GM23338 (cell line): ENCODE measurements at regions not wholly inside any gene's neighbourhood (a gene's known extent, or its start where the extent isn't known, plus 50 kb on each side); places are given as distances from the start of the nearest gene placed in this dataset.

Experiments
- ATAC-seq: fragments of 200-7000 bp; cut with Tn5 transposase; 3 replicates; pipeline ENCODE4 v1.9.1; 2020
- DNase-seq: peaks from one replicate; pipeline ENCODE4 v3.0.0-alpha.2; 2015; ENCODE audit warnings: low spot score
- H2AFZ ChIP-seq: fragments of 200-600 bp; sonication (generic); 2 replicates; pipeline ENCODE4 v1.8.0; 2016; ENCODE audit warnings: antibody characterized with exemption, mild to moderate bottlenecking, moderate library complexity
- H3F3A ChIP-seq: fragments of 200-600 bp; sonication (generic); replicated peaks from 2 replicates; pipeline ENCODE4 v1.8.0; 2017; ENCODE audit warnings: antibody characterized with exemption, mixed run types, low read depth
- H3K27ac ChIP-seq: fragments of 200-600 bp; sonication (generic); 2 replicates; pipeline ENCODE4 v1.6.1; 2016; ENCODE audit warnings: low read depth
- H3K27me3 ChIP-seq: fragments of 200-600 bp; sonication (generic); 2 replicates; pipeline ENCODE4 v1.8.0; 2016; ENCODE audit warnings: mild to moderate bottlenecking, mixed run types, moderate library complexity; ENCODE audit not compliant: insufficient read depth
- H3K36me3 ChIP-seq: fragments of 200-600 bp; sonication (generic); 2 replicates; pipeline ENCODE4 v1.8.0; 2016; ENCODE audit warnings: mild to moderate bottlenecking; ENCODE audit not compliant: insufficient read depth
- H3K4me1 ChIP-seq: fragments of 200-600 bp; sonication (generic); 2 replicates; pipeline ENCODE4 v1.8.0; 2016; ENCODE audit warnings: mild to moderate bottlenecking, moderate library complexity; ENCODE audit not compliant: insufficient read depth
- H3K4me2 ChIP-seq: fragments of 200-600 bp; sonication (generic); 2 replicates; pipeline ENCODE4 v1.7.1; 2017; ENCODE audit warnings: mixed run types
- H3K4me3 ChIP-seq: fragments of 200-600 bp; sonication (generic); 2 replicates; pipeline ENCODE4 v1.6.1; 2016; ENCODE audit warnings: mixed run types
- H3K79me2 ChIP-seq: fragments of 200-600 bp; sonication (generic); replicated peaks from 2 replicates; pipeline ENCODE4 v1.8.0; 2017; ENCODE audit warnings: mild to moderate bottlenecking; ENCODE audit not compliant: insufficient read depth
- H3K9me2 ChIP-seq: fragments of 200-600 bp; sonication (generic); 2 replicates; pipeline ENCODE4 v1.8.0; 2017; ENCODE audit not compliant: insufficient read depth
- H4K20me1 ChIP-seq: fragments of 200-600 bp; sonication (generic); replicated peaks from 2 replicates; pipeline ENCODE4 v1.8.0; 2017; ENCODE audit warnings: mild to moderate bottlenecking; ENCODE audit not compliant: insufficient read depth
- H3K27ac Mint-ChIP-seq: 2 replicates; pipeline ENCODE4 v1.8.0; 2020; ENCODE audit warnings: inconsistent platforms, mild to moderate bottlenecking, moderate library complexity, mixed read lengths
- H3K27me3 Mint-ChIP-seq: 3 replicates; pipeline ENCODE4 v1.8.0; 2022; ENCODE audit warnings: low read depth, mild to moderate bottlenecking, moderate library complexity, mixed read lengths, inconsistent platforms; ENCODE audit not compliant: insufficient read depth, poor library complexity
- H3K36me3 Mint-ChIP-seq: 3 replicates; pipeline ENCODE4 v1.8.0; 2021; ENCODE audit warnings: low read depth, mild to moderate bottlenecking, inconsistent platforms, moderate library complexity, mixed read lengths
- H3K4me1 Mint-ChIP-seq: 3 replicates; pipeline ENCODE4 v1.8.0; 2020; ENCODE audit warnings: mild to moderate bottlenecking, inconsistent platforms, mixed read lengths
- H3K4me3 Mint-ChIP-seq: 3 replicates; pipeline ENCODE4 v1.8.0; 2021; ENCODE audit warnings: moderate library complexity, mild to moderate bottlenecking, inconsistent platforms, mixed read lengths
- H3K9me3 Mint-ChIP-seq: 3 replicates; pipeline ENCODE4 v1.8.0; 2020; ENCODE audit warnings: moderate library complexity, mild to moderate bottlenecking, inconsistent platforms, mixed read lengths
- CREB1 ChIP-seq: fragments of 250-450 bp; sonication (Bioruptor Pico); IDR thresholded peaks from 2 replicates; pipeline ENCODE4 v1.5.0; 2020; ENCODE audit warnings: low read depth, mild to moderate bottlenecking, moderate library complexity
- CTCF ChIP-seq, 2 experiments: fragments of 200-600 bp in 1 of 2; sonication (generic) in 1 of 2; conservative IDR thresholded peaks; 2 replicates each; pipeline versions ENCODE4 v1.5.1 to v1.6.1; 2016 to 2017; ENCODE audit warnings: antibody characterized with exemption in 2 of 2, low read depth in 2 of 2, mild to moderate bottlenecking in 2 of 2, moderate library complexity in 1 of 2
- ETS1 ChIP-seq: IDR thresholded peaks from 2 replicates; pipeline ENCODE4 v1.6.1; 2016; ENCODE audit warnings: antibody characterized with exemption
- EZH2phosphoT487 ChIP-seq: fragments of 200-600 bp; sonication (generic); IDR thresholded peaks from one replicate; pipeline ENCODE4 v1.8.1; 2018; ENCODE audit warnings: antibody characterized with exemption; ENCODE audit not compliant: unreplicated experiment
- JUNB ChIP-seq: IDR thresholded peaks from one replicate; pipeline ENCODE4 v1.6.1; 2016; ENCODE audit warnings: antibody characterized with exemption; ENCODE audit not compliant: unreplicated experiment
- NANOG ChIP-seq: IDR thresholded peaks from 2 replicates; pipeline ENCODE4 v1.6.1; 2016; ENCODE audit warnings: antibody characterized with exemption, borderline replicate concordance
- STAT1 ChIP-seq: IDR thresholded peaks from one replicate; pipeline ENCODE4 v1.6.1; 2016; ENCODE audit warnings: antibody characterized with exemption; ENCODE audit not compliant: unreplicated experiment
- ZNF114 ChIP-seq: fragments of 250-450 bp; sonication (Bioruptor Pico); IDR thresholded peaks from 2 replicates; pipeline ENCODE4 v1.5.0; 2020; ENCODE audit warnings: mild to moderate bottlenecking, moderate library complexity
- ZNF331 ChIP-seq: fragments of 250-450 bp; sonication (Bioruptor Pico); IDR thresholded peaks from 2 replicates; pipeline ENCODE4 v1.5.0; 2020; ENCODE audit warnings: low read depth, mild to moderate bottlenecking, moderate library complexity
- TF ChIP-seq, protein P1 (sequence below): IDR thresholded peaks from one replicate; pipeline ENCODE4 v1.6.1; 2018; ENCODE audit warnings: antibody characterized with exemption; ENCODE audit not compliant: unreplicated experiment

- no peak for ATAC-seq
- TF ChIP-seq STAT1 (no peak), ZNF114 (no peak), CTCF (conservative IDR thresholded peaks at IDR 0.05; ENCODE audit: low read depth in 2 of 2) (no peak), EZH2phosphoT487 (no peak), JUNB (no peak), ETS1 (no peak), ZNF331 (no peak)
- no peaks in the 10 kb centered on the region for H3K36me3 ChIP-seq
- Mint-ChIP-seq H3K4me1 (no peaks in the 10 kb centered on the region), H3K36me3 (no peaks in the 10 kb centered on the region), H3K9me3 (no peaks in the 10 kb centered on the region; the same call in 2 of the 3 replicates), H3K4me3 (no peak overlapping the region), H3K27me3 (peaks cover 2% of the 10 kb centered on the region), H3K27ac (no peak overlapping the region)
- no peaks in the 10 kb centered on the region for H3K4me1 ChIP-seq
- H3K4me2 ChIP-seq, result no peak overlapping the region
- no peak overlapping the region for H3K4me3 ChIP-seq
- H3K27me3 ChIP-seq, result no peaks in the 10 kb centered on the region
- H3K79me2 ChIP-seq, result no peaks in the 10 kb centered on the region
- H4K20me1 ChIP-seq, result no peaks in the 10 kb centered on the region
- no peak for DNase-seq
- no peak overlapping the region for H3K27ac ChIP-seq
- H2AFZ ChIP-seq, result no peak overlapping the region
- H3K9me2 ChIP-seq, result no peaks in the 10 kb centered on the region
- no peaks in the 10 kb centered on the region for H3F3A ChIP-seq
Observed at GRCh38 chr2:21406911-21407310, 283.1 kb downstream of the TDRD15 start.

GRCh38 chr2:21407851-21408250 lies 284.1 kb downstream of the TDRD15 start:
- H3K9me2 ChIP-seq, result no peaks in the 10 kb centered on the region
- no peaks in the 10 kb centered on the region for H3K79me2 ChIP-seq
- no peaks in the 10 kb centered on the region for H4K20me1 ChIP-seq
- peaks cover under 1% of the 10 kb centered on the region; the same call in 1 of the 3 replicates for H3K4me1 Mint-ChIP-seq
- no peaks in the 10 kb centered on the region for H3K36me3 Mint-ChIP-seq
- DNase-seq, result no peak
- H3K27ac Mint-ChIP-seq, result no peak overlapping the region
- no peak for ATAC-seq
- H3K27ac ChIP-seq, result no peak overlapping the region
- no peak overlapping the region for H3K4me3 ChIP-seq
- no peaks in the 10 kb centered on the region for H3K4me1 ChIP-seq
- H3K27me3 ChIP-seq, result no peaks in the 10 kb centered on the region
- no peak overlapping the region for H3K4me3 Mint-ChIP-seq
- H3K36me3 ChIP-seq, result no peaks in the 10 kb centered on the region
- no peaks in the 10 kb centered on the region for H3F3A ChIP-seq
- peaks cover 2% of the 10 kb centered on the region for H3K27me3 Mint-ChIP-seq
- H3K4me2 ChIP-seq, result no peak overlapping the region
- TF ChIP-seq, protein P1, sequence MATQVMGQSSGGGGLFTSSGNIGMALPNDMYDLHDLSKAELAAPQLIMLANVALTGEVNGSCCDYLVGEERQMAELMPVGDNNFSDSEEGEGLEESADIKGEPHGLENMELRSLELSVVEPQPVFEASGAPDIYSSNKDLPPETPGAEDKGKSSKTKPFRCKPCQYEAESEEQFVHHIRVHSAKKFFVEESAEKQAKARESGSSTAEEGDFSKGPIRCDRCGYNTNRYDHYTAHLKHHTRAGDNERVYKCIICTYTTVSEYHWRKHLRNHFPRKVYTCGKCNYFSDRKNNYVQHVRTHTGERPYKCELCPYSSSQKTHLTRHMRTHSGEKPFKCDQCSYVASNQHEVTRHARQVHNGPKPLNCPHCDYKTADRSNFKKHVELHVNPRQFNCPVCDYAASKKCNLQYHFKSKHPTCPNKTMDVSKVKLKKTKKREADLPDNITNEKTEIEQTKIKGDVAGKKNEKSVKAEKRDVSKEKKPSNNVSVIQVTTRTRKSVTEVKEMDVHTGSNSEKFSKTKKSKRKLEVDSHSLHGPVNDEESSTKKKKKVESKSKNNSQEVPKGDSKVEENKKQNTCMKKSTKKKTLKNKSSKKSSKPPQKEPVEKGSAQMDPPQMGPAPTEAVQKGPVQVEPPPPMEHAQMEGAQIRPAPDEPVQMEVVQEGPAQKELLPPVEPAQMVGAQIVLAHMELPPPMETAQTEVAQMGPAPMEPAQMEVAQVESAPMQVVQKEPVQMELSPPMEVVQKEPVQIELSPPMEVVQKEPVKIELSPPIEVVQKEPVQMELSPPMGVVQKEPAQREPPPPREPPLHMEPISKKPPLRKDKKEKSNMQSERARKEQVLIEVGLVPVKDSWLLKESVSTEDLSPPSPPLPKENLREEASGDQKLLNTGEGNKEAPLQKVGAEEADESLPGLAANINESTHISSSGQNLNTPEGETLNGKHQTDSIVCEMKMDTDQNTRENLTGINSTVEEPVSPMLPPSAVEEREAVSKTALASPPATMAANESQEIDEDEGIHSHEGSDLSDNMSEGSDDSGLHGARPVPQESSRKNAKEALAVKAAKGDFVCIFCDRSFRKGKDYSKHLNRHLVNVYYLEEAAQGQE, result no peak
- no peak for TF ChIP-seq NANOG
- TF ChIP-seq JUNB, result no peak
- TF ChIP-seq EZH2phosphoT487, result no peak
- no peak for TF ChIP-seq CREB1
- no peak for TF ChIP-seq CTCF (conservative IDR thresholded peaks at IDR 0.05; ENCODE audit: low read depth in 2 of 2)
- H2AFZ ChIP-seq, result no peak overlapping the region
- no peaks in the 10 kb centered on the region; the same call in 2 of the 3 replicates for H3K9me3 Mint-ChIP-seq
